Activated CD4-positive, alpha-beta T cell treated with anti-CD3 and anti-CD28 coated beads, Interleukin-2, Interleukin-4, amounts not matched to agents 100 ng/mL and 50 ng/mL, durations not matched to agents 16 hours and 8 hours (primary cell): ENCODE measurements at regions not wholly inside any gene's neighbourhood (a gene's known extent, or its start where the extent isn't known, plus 50 kb on each side); places are given as distances from the start of the nearest gene placed in this dataset.

Experiments used
- DNase-seq: peaks from one replicate; pipeline ENCODE4 v3.0.0-alpha.2; 2020; ENCODE audit warnings: low spot score

DNA sequence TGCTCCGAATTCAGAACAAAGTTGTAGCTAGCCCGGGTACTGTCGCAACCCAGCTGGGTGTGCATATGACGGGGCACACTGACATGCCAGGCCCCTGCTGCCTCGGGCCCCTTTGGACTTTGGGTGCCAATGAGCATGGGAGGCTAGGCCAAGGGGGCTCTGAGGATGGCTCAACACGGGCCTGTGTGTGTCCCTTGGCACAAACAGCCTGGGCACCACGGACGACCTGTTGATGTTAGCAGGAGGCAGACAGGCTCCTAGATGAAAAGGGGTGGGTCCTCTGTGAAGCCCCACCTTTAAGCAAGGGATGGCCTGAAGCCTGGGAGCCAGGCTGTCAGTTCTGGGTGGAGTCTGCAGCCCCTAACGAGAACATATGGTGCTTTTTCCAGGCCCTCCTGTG lies 1688.2 kb downstream of the EFNA5 start:
- no peak for DNase-seq

GRCh38 chr5:105978011-105978410 lies 1692.7 kb downstream of the EFNA5 start:
- no peak for DNase-seq

- DNase-seq, result no peak
Observed at GRCh38 chr5:105977163-105977562, 1693.6 kb downstream of the EFNA5 start.

DNA sequence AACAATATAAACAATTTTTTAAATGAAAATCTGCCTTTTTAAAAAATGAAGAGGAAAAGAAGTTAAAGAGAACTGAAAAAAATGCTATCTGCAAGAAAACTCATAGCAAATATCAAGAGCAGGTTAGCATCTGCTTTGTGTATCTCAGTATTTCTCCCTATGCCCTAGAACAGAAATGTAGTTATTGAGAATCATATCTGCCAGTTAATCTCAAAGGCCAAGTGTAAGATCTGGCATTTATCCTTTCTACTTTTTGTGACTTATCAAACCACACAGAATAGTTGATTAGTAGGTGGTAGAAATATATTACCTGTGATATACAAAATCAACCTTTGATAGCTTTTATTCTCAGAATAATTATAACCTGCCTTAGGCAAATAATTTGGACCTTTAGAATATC lies 1699.8 kb downstream of the EFNA5 start:
- no peak for DNase-seq

DNA sequence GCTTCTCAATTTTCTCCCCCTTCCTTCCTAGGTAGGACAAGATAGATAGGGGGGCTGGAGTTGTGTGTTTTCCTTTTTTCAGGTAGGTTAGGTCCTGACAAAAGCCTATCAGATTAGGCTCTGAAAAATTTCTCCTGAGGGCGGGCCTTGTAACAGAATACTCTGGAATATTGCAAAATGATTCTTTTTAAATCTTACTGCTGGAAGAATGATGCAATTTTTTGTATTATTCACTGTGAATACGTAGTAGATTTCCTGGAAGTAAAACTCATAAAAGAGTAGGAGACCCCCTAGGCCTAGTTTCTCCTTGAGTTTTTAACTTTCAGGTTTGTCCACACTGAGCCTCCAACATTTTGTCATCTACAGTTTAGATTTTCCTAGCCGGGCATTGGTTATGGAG lies 1701.8 kb downstream of the EFNA5 start:
- no peak for DNase-seq

DNA sequence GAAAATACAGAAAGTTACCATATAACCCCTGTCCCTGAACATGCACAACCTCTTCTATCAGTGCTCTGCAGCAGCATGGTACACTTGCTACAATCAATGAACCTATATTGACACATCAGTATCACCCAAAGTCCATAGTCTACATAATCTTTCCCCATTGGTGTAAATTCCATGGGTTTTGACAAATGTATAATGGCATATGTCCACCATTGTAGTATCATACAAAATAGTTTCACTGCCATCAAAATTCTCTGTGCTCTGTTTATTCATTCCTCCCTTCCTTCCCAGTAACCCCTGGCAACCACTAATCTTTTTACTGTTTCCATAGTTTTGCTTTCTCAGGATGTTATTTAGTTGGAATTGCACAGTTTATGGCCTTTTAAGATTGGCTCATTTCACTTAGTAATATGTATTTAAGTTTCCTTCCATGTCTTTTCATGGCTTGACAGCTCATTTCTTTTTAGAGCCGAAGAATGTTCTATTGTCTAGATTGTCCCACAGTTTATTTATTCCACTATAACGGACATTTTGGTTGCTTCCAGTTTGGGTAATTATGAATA lies 1707.0 kb downstream of the EFNA5 start:
- no peak for DNase-seq

GRCh38 chr5:105961572-105961971 lies 1709.2 kb downstream of the EFNA5 start:
- DNase-seq, result no peak

- DNase-seq, result no peak
Observed at GRCh38 chr5:105956456-105957196, 1714.1 kb downstream of the EFNA5 start.

DNA sequence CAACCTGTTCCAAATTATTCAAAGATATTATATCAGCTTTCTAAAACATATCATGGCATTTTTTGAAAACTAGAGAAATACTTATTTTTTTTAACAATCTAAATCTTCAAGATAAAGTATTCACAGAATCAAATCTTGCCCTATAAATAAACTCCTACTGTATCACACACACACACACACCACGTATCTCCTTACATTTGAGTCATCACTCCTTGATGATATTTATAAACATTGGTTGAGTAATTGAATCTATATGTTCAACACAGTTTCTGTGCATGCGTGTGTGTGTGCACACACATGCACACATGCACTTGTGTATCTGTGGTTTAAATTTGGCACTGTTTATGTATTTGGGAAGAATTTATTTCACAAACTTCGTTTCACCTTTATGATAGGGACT lies 1716.4 kb downstream of the EFNA5 start:
- DNase-seq, result no peak

GRCh38 chr5:105953616-105954015 lies 1717.1 kb downstream of the EFNA5 start:
- DNase-seq, result no peak

DNA sequence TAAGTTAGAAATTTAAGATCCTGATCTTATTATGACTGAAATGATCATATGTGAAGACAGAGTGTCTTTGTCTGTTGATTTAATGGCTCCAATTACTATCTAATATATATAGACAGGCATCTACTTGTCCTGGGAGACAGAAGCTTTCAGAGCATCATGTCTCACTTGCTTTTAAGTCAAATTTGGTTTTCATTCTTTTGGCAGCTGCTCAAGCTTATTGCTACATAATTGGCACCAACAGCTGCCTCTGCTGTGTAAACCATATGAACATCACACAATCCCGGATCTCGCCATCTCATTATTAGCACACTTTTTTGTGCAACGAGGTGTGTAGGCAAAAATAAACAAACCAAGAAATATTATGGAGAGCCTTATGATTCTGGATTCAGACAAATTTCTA lies 1717.9 kb downstream of the EFNA5 start:
- no peak for DNase-seq

- DNase-seq, result no peak
Observed at GRCh38 chr5:105947461-105947860, 1723.3 kb downstream of the EFNA5 start.

GRCh38 chr5:105945203-105945972 lies 1725.3 kb downstream of the EFNA5 start:
- DNase-seq, result no peak

- DNase-seq, result no peak
Observed at GRCh38 chr5:105940181-105940580, 1730.6 kb downstream of the EFNA5 start.

GRCh38 chr5:105934171-105934570 lies 1736.6 kb downstream of the EFNA5 start:
- no peak for DNase-seq

DNA sequence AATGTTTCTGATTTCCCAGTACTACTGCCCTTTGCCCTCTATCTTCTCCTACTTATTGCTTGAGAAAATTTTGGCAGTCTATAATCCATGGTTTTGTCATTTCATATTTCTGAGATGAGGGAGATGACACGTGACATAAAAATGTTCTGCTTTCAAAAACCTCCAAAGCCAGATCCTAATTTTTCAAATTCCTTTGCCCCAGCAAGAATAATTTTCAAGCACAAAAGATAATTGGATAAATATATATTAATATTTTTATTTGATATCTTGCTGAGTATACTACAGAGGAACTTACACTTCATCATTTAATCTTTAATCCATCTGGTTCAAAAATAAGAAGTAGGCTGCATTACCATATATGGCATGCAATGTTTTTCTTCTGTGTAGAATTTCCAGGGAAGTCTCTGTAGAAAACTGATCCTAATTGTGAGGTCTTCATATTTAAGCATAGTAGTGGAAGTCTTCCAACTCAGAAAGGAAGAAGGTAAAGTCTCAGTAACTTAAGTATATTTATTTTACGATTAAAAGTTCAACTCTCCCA lies 1738.8 kb downstream of the EFNA5 start:
- no peak for DNase-seq

DNA sequence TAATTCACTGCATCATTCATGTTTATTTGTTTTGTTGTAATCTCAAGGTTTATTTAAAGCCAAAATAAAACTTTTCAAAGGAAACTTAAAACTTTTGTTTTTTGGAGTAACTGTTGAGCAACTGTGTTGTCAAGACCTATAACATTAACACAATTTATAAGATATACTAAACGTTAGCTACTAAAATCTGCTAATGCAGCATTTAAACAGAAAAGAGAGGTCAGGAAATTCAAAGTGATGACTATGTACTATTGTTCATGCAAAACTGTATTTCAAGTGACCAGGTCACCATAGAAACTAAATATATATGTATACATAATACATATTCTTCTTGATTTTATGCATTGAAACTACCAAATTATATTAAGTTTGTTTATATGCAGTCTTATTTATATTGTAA lies 1740.9 kb downstream of the EFNA5 start:
- DNase-seq, result no peak

- DNase-seq, result no peak
Observed at GRCh38 chr5:105924366-105924765, 1746.4 kb downstream of the EFNA5 start.

- no peak for DNase-seq
Observed at GRCh38 chr5:105922574-105922973, 1748.2 kb downstream of the EFNA5 start.

- no peak for DNase-seq
Observed at GRCh38 chr5:105922080-105922479, 1748.7 kb downstream of the EFNA5 start.

DNA sequence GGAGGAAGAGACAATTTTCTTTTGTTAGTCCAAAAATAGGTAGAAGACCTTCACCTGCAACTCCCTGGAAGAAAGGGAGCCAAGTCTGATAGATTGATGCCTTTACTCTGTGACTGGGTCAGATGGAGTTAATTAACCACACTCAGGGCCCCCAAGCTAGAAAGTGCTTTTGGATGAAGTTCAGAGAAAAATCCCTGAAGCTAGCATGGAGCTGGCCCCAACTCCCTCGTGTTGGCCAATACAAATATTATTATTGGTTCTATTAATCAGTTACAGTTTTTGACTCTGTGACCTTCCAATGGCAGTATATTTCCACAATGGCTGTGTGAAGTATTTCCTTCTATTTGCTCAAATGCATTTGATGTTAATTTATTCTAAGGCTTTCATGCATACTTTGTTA lies 1753.5 kb downstream of the EFNA5 start:
- no peak for DNase-seq

- no peak for DNase-seq
Observed at GRCh38 chr5:105907016-105907415, 1763.7 kb downstream of the EFNA5 start.

- DNase-seq, result no peak
Observed at GRCh38 chr5:105905392-105905791, 1765.3 kb downstream of the EFNA5 start.
